MCF 10A (cell line): ENCODE measurements at regions not wholly inside any gene's neighbourhood (a gene's known extent, or its start where the extent isn't known, plus 50 kb on each side); places are given as distances from the start of the nearest gene placed in this dataset.

ENCODE experiments used
- BruUV-seq: library from RNA; stranded (reverse); fragments of 400-500 nt; replicated peaks from 2 replicates; lab custom pipeline; 2021; lab: Mats Ljungman, UMichigan
- CTCF ChIA-PET: fragments of 300-600 bp; sonication (Branson Sonifier 250); formaldehyde crosslinking; extraction: SDS; loops from one replicate; lab custom pipeline; 2021; ENCODE audit warnings: antibody characterized with exemption, inconsistent platforms; lab: Yijun Ruan, JAX
- POLR2A ChIA-PET: fragments of 300-600, 350-650 bp; sonication (Branson Sonifier 250); formaldehyde crosslinking; extraction: SDS; loops from one replicate; lab custom pipeline; 2020; ENCODE audit warnings: antibody characterized with exemption, inconsistent platforms; lab: Yijun Ruan, JAX
- DNase-seq: peaks from one replicate; pipeline ENCODE4 v3.0.0-alpha.2; 2018; ENCODE audit not compliant: unreplicated experiment
- H3K27ac Mint-ChIP-seq: one replicate; pipeline ENCODE4 v1.8.0; 2022; ENCODE audit warnings: mild to moderate bottlenecking, low read depth, mixed read lengths; ENCODE audit not compliant: unreplicated experiment
- H3K27me3 Mint-ChIP-seq: one replicate; pipeline ENCODE4 v1.8.0; 2022; ENCODE audit warnings: mixed read lengths; ENCODE audit not compliant: insufficient read depth, unreplicated experiment
- H3K36me3 Mint-ChIP-seq: one replicate; pipeline ENCODE4 v1.8.0; 2022; ENCODE audit warnings: mild to moderate bottlenecking, moderate library complexity, mixed read lengths; ENCODE audit not compliant: insufficient read depth, unreplicated experiment
- H3K4me1 Mint-ChIP-seq: one replicate; pipeline ENCODE4 v1.8.0; 2022; ENCODE audit warnings: mixed read lengths; ENCODE audit not compliant: insufficient read depth, unreplicated experiment
- H3K4me3 Mint-ChIP-seq: one replicate; pipeline ENCODE4 v1.8.0; 2022; ENCODE audit warnings: mild to moderate bottlenecking, moderate library complexity, mixed read lengths; ENCODE audit not compliant: unreplicated experiment
- H3K9me3 Mint-ChIP-seq: one replicate; pipeline ENCODE4 v1.8.0; 2022; ENCODE audit warnings: mixed read lengths; ENCODE audit not compliant: unreplicated experiment
- CTCF ChIP-seq: fragments of 200-600 bp; IDR thresholded peaks from one replicate; pipeline ENCODE4 v1.8.0; 2022; ENCODE audit warnings: antibody characterized with exemption, mild to moderate bottlenecking; ENCODE audit not compliant: unreplicated experiment
- intact Hi-C: fragments of 100-400 bp; cut with micrococcal nuclease; formaldehyde crosslinking; loops from 2 replicates; pipeline ENCODE4 v1.14.1; 2022

DNA sequence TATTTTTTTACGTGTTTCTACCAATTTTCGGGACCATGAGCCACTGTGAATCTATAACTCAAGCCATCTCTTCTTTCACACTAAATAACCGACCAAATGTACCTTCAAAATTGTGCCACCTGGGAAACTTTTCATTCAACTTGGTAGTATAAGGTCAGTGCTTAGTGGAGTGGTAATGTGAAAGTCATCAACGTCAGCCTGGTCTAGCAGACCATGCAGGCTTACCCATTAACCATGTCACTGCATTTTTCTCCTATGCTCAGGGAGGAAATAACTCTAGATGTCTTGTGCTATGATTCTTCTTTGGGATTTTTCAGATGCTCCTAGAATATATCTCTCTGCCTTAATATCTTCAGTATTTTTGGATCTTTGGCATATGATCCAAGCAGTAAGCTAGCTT is 1075.4 kb upstream of the POT1 start:
- no peak for TF ChIP-seq CTCF
- ChIA-PET POLR2A (no interaction called here), CTCF (no interaction called here)
- no peak for DNase-seq
- no TSS peak for BruUV-seq
- Mint-ChIP-seq H3K9me3 (no peaks in the 10 kb centered on the region), H3K27me3 (no peaks in the 10 kb centered on the region), H3K4me3 (no peak overlapping the region), H3K4me1 (no peaks in the 10 kb centered on the region), H3K27ac (no peak overlapping the region), H3K36me3 (no peaks in the 10 kb centered on the region)
- intact Hi-C loops: no loop called here

- TF ChIP-seq CTCF: no peak
- ChIA-PET POLR2A (no interaction called here), CTCF (no interaction called here)
- no peak overlapping the region for H3K4me3 Mint-ChIP-seq
- peaks cover 4% of the 10 kb centered on the region for H3K9me3 Mint-ChIP-seq
- intact Hi-C loops: no loop called here
- BruUV-seq: no TSS peak
- no peak overlapping the region for H3K27ac Mint-ChIP-seq
- no peaks in the 10 kb centered on the region for H3K4me1 Mint-ChIP-seq
- no peak for DNase-seq
- H3K36me3 Mint-ChIP-seq: peaks cover 2% of the 10 kb centered on the region
- no peaks in the 10 kb centered on the region for H3K27me3 Mint-ChIP-seq
Measured at GRCh38 chr7:126001349-126001748, 1071.7 kb upstream of the POT1 start.

GRCh38 chr7:125984795-125985194 is 1055.2 kb upstream of the POT1 start:
- Mint-ChIP-seq H3K9me3 (no peaks in the 10 kb centered on the region), H3K4me3 (no peak overlapping the region), H3K27me3 (no peaks in the 10 kb centered on the region), H3K4me1 (no peaks in the 10 kb centered on the region), H3K36me3 (no peaks in the 10 kb centered on the region), H3K27ac (no peak overlapping the region)
- POLR2A ChIA-PET: no interaction called here
- intact Hi-C loops: no loop called here
- no peak for DNase-seq
- no peak for TF ChIP-seq CTCF
- BruUV-seq: no TSS peak
- CTCF ChIA-PET: no interaction called here

DNA sequence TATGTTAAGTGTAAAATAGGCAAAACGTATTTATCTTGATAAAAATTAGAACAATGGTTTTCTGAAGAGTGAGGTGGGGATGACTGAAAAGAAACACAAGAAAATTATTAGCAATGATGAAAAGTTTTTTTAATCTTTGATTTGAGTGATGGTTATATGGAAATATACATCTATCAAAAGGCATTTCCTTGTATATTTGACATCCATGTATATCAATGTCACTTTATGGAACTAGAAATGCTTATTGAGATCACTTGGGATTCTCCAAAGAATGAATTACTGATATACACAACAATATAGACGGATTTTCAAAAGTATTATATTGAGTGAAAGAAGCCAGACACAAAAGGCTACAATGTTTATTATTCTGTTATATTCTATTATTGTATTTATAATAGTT is 1042.0 kb upstream of the POT1 start:
- Mint-ChIP-seq H3K36me3 (no peaks in the 10 kb centered on the region), H3K27ac (no peak overlapping the region), H3K9me3 (no peaks in the 10 kb centered on the region), H3K27me3 (no peaks in the 10 kb centered on the region), H3K4me3 (no peak overlapping the region), H3K4me1 (no peaks in the 10 kb centered on the region)
- POLR2A ChIA-PET: no interaction called here
- BruUV-seq: no TSS peak
- no peak for TF ChIP-seq CTCF
- CTCF ChIA-PET: no interaction called here
- intact Hi-C loops: no loop called here
- no peak for DNase-seq
